ENCODE measurements at regions not wholly inside any gene's neighbourhood (a gene's known extent, or its start where the extent isn't known, plus 50 kb on each side); places are given as distances from the start of the nearest gene placed in this dataset.

DNA sequence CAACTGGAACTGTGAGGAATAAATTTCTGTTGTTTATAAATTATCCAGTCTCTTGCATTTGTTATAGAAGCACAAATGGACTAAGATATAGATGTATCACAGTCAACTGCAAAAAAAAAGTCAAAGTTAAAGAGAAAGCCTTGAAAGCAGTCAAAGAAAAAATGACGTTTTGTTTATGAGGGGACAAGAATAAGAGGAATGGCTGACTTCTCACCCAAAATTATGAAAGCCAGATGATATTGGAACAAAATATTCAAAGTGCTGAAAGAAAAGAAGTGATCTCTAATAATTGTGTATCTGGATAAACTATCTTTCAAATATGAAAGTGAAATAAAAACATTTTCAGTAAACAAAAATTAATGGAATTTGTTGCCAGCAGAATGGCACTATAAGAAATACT, 171.8 kb upstream of the IGF1R start:
- TF ChIP-seq EZH2 (IDR thresholded peaks at IDR 0.05; ENCODE audit: low read length, unreplicated experiment) (no peak), CTCF (conservative IDR thresholded peaks at IDR 0.05; ENCODE audit: low read depth, low read length) (no peak)
